Heart left ventricle (tissue), 13 donors: ENCODE measurements at regions not wholly inside any gene's neighbourhood (a gene's known extent, or its start where the extent isn't known, plus 50 kb on each side); places are given as distances from the start of the nearest gene placed in this dataset.

Source experiments
- CTCF ChIP-seq, 12 donors: fragments of 200-600 bp; sonication (generic) in 4 of 12; IDR thresholded peaks; one replicate each; pipeline versions ENCODE4 v1.5.0 to v1.8.0; 2018 to 2022; ENCODE audit warnings: antibody characterized with exemption in 12 of 12, mild to moderate bottlenecking in 5 of 12
- POLR2A ChIP-seq, 2 donors: fragments of 450-650 bp; IDR thresholded peaks; one replicate each; pipeline ENCODE4 v1.6.1; 2017; ENCODE audit warnings: antibody characterized with exemption in 2 of 2, mild to moderate bottlenecking in 2 of 2, moderate library complexity in 2 of 2
- donor health status: ischemic (EF 13 %, LVEDD 7.1; RV severe dilation, severe dysfunction).
- donor health status: DM: no; HTN: yes; CAD: no.
- donor health status: DM: no; HTN: no; CAD: no.
- donor health status: ischemic (EF 25% LVEDD 6.9; RV normal size, moderate dysfunction).
- donor health status: ischemic (EF 25% LVEDD 5.7; RV mildly dilated, moderate dysfunction).
- donor health status: ischemic (EF 35%, LVEDD 5.7; RV mildly dilated, moderate dysfunction).
- donor health status: nonischemic (EF 11% LVEDD 7.7; RV severe dilation, severe dysfunction).
- donor health status: DM: yes; HTN: yes; CAD: no.
- donor health status: PGD.
- donor health status: ischemic (EF 29% LVEDD 5.4; RV normal size, mild dysfunction).
- donor health status: nonischemic (EF 23%, LVEDD 6.1; RV moderate dilation, normal function).

GRCh38 chr11:42043312-42043711 lies 583.9 kb upstream of the LRRC4C start:
- no peak for TF ChIP-seq CTCF (IDR thresholded peaks at IDR 0.05)
- TF ChIP-seq POLR2A (IDR thresholded peaks at IDR 0.05), result no peak
